Fibroblast of lung (primary cell): ENCODE measurements at regions not wholly inside any gene's neighbourhood (a gene's known extent, or its start where the extent isn't known, plus 50 kb on each side); places are given as distances from the start of the nearest gene placed in this dataset.

Source experiments
- CTCF ChIP-seq, 2 donors: IDR thresholded peaks in 1 of 2; conservative IDR thresholded peaks in 1 of 2; 1 replicate in 1 of 2; 2 replicates in 1 of 2; pipeline ENCODE4 v1.5.1; 2011 to 2012; ENCODE audit warnings: low read length in 2 of 2, control low read depth in 1 of 2, inconsistent platforms in 1 of 2, low read depth in 1 of 2, mild to moderate bottlenecking in 1 of 2
- EZH2 ChIP-seq: IDR thresholded peaks from 2 replicates; pipeline ENCODE4 v1.5.1; 2012; ENCODE audit warnings: low read length, control low read depth, mild to moderate bottlenecking; ENCODE audit errors: missing control alignments

- TF ChIP-seq EZH2, result no peak
- TF ChIP-seq CTCF (conservative IDR thresholded peaks at IDR 0.05 in 1 of 2, IDR thresholded peaks at IDR 0.05 in 1 of 2; ENCODE audit: low read depth in 1 of 2, low read length in 2 of 2), result no peak
Observed at GRCh38 chr12:97167598-97167997, 260.5 kb downstream of the NEDD1 start.
